ENCODE measurements at regions not wholly inside any gene's neighbourhood (a gene's known extent, or its start where the extent isn't known, plus 50 kb on each side); places are given as distances from the start of the nearest gene placed in this dataset.

DNA sequence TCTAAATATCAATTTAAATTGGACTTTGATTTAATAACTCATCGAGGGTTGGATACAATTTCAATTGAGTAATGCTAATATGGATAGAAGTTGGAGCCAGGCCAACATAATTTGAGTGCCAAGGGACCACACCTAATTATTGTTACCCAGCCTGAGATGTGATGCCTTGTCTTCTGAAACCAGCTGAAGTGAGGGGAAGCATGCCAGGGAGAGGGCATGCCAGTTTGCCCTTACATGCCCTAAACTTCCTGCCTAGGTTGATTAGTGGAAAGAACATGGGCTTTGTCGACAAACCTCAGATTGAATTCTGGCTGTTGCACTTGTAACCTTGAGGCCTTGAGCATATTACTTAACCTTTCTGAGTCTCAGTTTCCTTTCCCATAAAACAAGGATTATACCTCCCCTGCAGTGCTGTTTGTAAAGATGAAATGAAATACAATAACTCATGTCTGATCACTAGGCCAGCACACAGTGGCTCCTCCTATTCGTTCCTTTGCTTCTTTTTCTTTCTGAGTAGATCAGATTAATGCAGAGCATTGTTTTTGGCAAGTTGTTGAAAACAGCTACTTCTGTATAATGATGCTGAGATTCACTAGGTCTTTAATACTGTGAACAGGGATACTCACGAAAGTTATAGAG is 412.8 kb downstream of the TLE4 start:
- POLR2A ChIA-PET = no interaction called here
- in situ Hi-C loops (cut with HindIII; ENCODE audit: low pct_unique_long_range_greater_than_20kb, low sequenced_read_pairs) (no loop called here), intact Hi-C loops (cut with micrococcal nuclease; ENCODE audit: unreplicated experiment) (no loop called here)
- CTCF ChIA-PET = no interaction called here
- H3K4me1 ChIP-seq (ENCODE audit: control insufficient read depth, insufficient read depth, low read length) = no peaks in the 10 kb centered on the region
- TF ChIP-seq SIN3A (IDR thresholded peaks at IDR 0.05; ENCODE audit: borderline replicate concordance, insufficient read depth, low read depth, low read length) = no peak
- no peak for TF ChIP-seq TCF7L2 (IDR thresholded peaks at IDR 0.05; ENCODE audit: low read depth, low read length)
- TF ChIP-seq, protein P1, sequence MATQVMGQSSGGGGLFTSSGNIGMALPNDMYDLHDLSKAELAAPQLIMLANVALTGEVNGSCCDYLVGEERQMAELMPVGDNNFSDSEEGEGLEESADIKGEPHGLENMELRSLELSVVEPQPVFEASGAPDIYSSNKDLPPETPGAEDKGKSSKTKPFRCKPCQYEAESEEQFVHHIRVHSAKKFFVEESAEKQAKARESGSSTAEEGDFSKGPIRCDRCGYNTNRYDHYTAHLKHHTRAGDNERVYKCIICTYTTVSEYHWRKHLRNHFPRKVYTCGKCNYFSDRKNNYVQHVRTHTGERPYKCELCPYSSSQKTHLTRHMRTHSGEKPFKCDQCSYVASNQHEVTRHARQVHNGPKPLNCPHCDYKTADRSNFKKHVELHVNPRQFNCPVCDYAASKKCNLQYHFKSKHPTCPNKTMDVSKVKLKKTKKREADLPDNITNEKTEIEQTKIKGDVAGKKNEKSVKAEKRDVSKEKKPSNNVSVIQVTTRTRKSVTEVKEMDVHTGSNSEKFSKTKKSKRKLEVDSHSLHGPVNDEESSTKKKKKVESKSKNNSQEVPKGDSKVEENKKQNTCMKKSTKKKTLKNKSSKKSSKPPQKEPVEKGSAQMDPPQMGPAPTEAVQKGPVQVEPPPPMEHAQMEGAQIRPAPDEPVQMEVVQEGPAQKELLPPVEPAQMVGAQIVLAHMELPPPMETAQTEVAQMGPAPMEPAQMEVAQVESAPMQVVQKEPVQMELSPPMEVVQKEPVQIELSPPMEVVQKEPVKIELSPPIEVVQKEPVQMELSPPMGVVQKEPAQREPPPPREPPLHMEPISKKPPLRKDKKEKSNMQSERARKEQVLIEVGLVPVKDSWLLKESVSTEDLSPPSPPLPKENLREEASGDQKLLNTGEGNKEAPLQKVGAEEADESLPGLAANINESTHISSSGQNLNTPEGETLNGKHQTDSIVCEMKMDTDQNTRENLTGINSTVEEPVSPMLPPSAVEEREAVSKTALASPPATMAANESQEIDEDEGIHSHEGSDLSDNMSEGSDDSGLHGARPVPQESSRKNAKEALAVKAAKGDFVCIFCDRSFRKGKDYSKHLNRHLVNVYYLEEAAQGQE (IDR thresholded peaks at IDR 0.05; ENCODE audit: insufficient read depth in 1 of 2, low read depth in 2 of 2, low read length in 1 of 2) = no peak
- TF ChIP-seq POLR2AphosphoS5 (IDR thresholded peaks at IDR 0.05; ENCODE audit: low read depth, low read length) = no peak
- TF ChIP-seq, protein P2, sequence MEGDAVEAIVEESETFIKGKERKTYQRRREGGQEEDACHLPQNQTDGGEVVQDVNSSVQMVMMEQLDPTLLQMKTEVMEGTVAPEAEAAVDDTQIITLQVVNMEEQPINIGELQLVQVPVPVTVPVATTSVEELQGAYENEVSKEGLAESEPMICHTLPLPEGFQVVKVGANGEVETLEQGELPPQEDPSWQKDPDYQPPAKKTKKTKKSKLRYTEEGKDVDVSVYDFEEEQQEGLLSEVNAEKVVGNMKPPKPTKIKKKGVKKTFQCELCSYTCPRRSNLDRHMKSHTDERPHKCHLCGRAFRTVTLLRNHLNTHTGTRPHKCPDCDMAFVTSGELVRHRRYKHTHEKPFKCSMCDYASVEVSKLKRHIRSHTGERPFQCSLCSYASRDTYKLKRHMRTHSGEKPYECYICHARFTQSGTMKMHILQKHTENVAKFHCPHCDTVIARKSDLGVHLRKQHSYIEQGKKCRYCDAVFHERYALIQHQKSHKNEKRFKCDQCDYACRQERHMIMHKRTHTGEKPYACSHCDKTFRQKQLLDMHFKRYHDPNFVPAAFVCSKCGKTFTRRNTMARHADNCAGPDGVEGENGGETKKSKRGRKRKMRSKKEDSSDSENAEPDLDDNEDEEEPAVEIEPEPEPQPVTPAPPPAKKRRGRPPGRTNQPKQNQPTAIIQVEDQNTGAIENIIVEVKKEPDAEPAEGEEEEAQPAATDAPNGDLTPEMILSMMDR (IDR thresholded peaks at IDR 0.05) = no peak
- no TSS peak for BruUV-seq (replicated peaks)
- DNase-seq (ENCODE audit: low read depth, low spot score) (no peak), ATAC-seq (no peak)
- no peak overlapping the region for H3K27ac ChIP-seq (ENCODE audit: low read length)
- no peaks in the 10 kb centered on the region for H3K36me3 ChIP-seq (ENCODE audit: control insufficient read depth, insufficient read depth, low read length)
- no peaks in the 10 kb centered on the region for H3K27me3 ChIP-seq (ENCODE audit: control insufficient read depth, insufficient read depth, low read length)
- no peak overlapping the region for H3K4me3 ChIP-seq (ENCODE audit: low read depth in 2 of 2, low read length in 2 of 2)
- H3K9me3 ChIP-seq (ENCODE audit: control insufficient read depth, insufficient read depth, low read depth, low read length) = no peaks in the 10 kb centered on the region

DNA sequence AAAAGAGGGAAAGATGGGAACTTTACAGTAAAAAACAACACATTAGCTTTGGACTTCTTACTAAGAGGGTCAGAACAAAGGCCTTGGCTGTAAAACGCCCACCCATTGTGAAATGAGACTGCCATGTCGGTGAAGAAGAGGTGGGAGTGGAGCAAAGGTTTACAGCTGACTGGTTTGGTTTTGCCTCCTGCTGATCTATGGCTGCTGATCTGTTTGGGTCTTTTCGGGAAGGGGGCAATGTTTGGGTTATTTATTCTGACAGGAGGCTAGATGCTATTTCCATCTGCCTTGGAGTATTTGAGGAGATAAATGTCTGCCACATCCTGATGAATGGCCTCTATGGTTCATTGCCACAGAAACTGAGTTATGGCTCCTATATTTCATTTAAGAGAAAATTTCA is 408.7 kb downstream of the TLE4 start:
- no TSS peak for BruUV-seq (replicated peaks)

More for the DNA sequence above, 408.7 kb downstream of the TLE4 start:
- TF ChIP-seq SIN3A (IDR thresholded peaks at IDR 0.05; ENCODE audit: borderline replicate concordance, insufficient read depth, low read depth, low read length) (no peak), TCF7L2 (IDR thresholded peaks at IDR 0.05; ENCODE audit: low read depth, low read length) (no peak), POLR2AphosphoS5 (IDR thresholded peaks at IDR 0.05; ENCODE audit: low read depth, low read length) (no peak)
- TF ChIP-seq, protein P2 (IDR thresholded peaks at IDR 0.05) = no peak
- TF ChIP-seq, protein P1 (IDR thresholded peaks at IDR 0.05; ENCODE audit: insufficient read depth in 1 of 2, low read depth in 2 of 2, low read length in 1 of 2) = no peak
- Histone ChIP-seq H3K4me1 (ENCODE audit: control insufficient read depth, insufficient read depth, low read length) (no peaks in the 10 kb centered on the region), H3K36me3 (ENCODE audit: control insufficient read depth, insufficient read depth, low read length) (no peaks in the 10 kb centered on the region), H3K27me3 (ENCODE audit: control insufficient read depth, insufficient read depth, low read length) (no peaks in the 10 kb centered on the region), H3K4me3 (ENCODE audit: low read depth in 2 of 2, low read length in 2 of 2) (no peak overlapping the region), H3K27ac (ENCODE audit: low read length) (no peak overlapping the region), H3K9me3 (ENCODE audit: control insufficient read depth, insufficient read depth, low read depth, low read length) (no peaks in the 10 kb centered on the region)
- intact Hi-C loops (cut with micrococcal nuclease; ENCODE audit: unreplicated experiment) = no loop called here
- ATAC-seq (no peak), DNase-seq (ENCODE audit: low read depth, low spot score) (no peak)
- ChIA-PET POLR2A (no interaction called here), CTCF (no interaction called here)
- in situ Hi-C loops (cut with HindIII; ENCODE audit: low pct_unique_long_range_greater_than_20kb, low sequenced_read_pairs) = no loop called here

Data from Panc1 (cell line).